NCI-H1105 treated with DMSO at 0.1 percent for 48 hours (cell line): ENCODE measurements at regions not wholly inside any gene's neighbourhood (a gene's known extent, or its start where the extent isn't known, plus 50 kb on each side); places are given as distances from the start of the nearest gene placed in this dataset.

Experiments
- DNase-seq: peaks from one replicate; lab custom pipeline; 2025; lab: John Stamatoyannopoulos, UW

- DNase-seq: no peak
These were observed 168.7 kb downstream of the UBE2E3 start for GRCh38 chr2:181149056-181149455.

GRCh38 chr2:181152226-181152625 is 171.8 kb downstream of the UBE2E3 start:
- no peak for DNase-seq

- no peak for DNase-seq
These were observed 172.3 kb downstream of the UBE2E3 start for GRCh38 chr2:181152701-181153100.

- no peak for DNase-seq
These were observed 173.5 kb downstream of the UBE2E3 start for GRCh38 chr2:181153886-181154285.

- DNase-seq: no peak
These were observed 176.9 kb downstream of the UBE2E3 start for GRCh38 chr2:181157326-181157725.

GRCh38 chr2:181158427-181158826 is 178.0 kb downstream of the UBE2E3 start:
- DNase-seq: no peak

GRCh38 chr2:181161615-181162014 is 181.2 kb downstream of the UBE2E3 start:
- DNase-seq: no peak

GRCh38 chr2:181163139-181163538 is 182.7 kb downstream of the UBE2E3 start:
- no peak for DNase-seq

- DNase-seq: no peak
These were observed 183.3 kb downstream of the UBE2E3 start for GRCh38 chr2:181163691-181164090.

- DNase-seq: no peak
These were observed 184.3 kb downstream of the UBE2E3 start for GRCh38 chr2:181164699-181165098.

GRCh38 chr2:181165199-181165868 is 184.9 kb downstream of the UBE2E3 start:
- DNase-seq: no peak

- DNase-seq: no peak
These were observed 189.1 kb downstream of the UBE2E3 start for GRCh38 chr2:181169503-181169902.

GRCh38 chr2:181170256-181170655 is 189.9 kb downstream of the UBE2E3 start:
- DNase-seq: no peak

GRCh38 chr2:181172676-181173075 is 192.3 kb downstream of the UBE2E3 start:
- no peak for DNase-seq

GRCh38 chr2:181174611-181175580 is 194.5 kb downstream of the UBE2E3 start:
- DNase-seq: no peak

- no peak for DNase-seq
These were observed 196.1 kb downstream of the UBE2E3 start for GRCh38 chr2:181176540-181176939.

GRCh38 chr2:181177376-181177775 is 197.0 kb downstream of the UBE2E3 start:
- no peak for DNase-seq

GRCh38 chr2:181178130-181178529 is 197.7 kb downstream of the UBE2E3 start:
- DNase-seq: no peak

GRCh38 chr2:181178823-181179412 is 198.5 kb downstream of the UBE2E3 start:
- DNase-seq: no peak

GRCh38 chr2:181183878-181184542 is 203.6 kb downstream of the UBE2E3 start:
- DNase-seq: no peak

GRCh38 chr2:181185421-181185820 is 205.0 kb downstream of the UBE2E3 start:
- no peak for DNase-seq

- DNase-seq: no peak
These were observed 205.5 kb downstream of the UBE2E3 start for GRCh38 chr2:181185948-181186347.
